ENCODE measurements at regions not wholly inside any gene's neighbourhood (a gene's known extent, or its start where the extent isn't known, plus 50 kb on each side); places are given as distances from the start of the nearest gene placed in this dataset.

GRCh38 chr12:113688313-113688712 is 216.6 kb upstream of the LHX5 start:
- no peak for TF ChIP-seq CTCF (IDR thresholded peaks at IDR 0.05)

GRCh38 chr12:113684908-113685782 is 213.5 kb upstream of the LHX5 start:
- Mint-ChIP-seq H3K4me3 (ENCODE audit: unreplicated experiment) (no peak overlapping the region), H3K4me1 (ENCODE audit: unreplicated experiment) (no peaks in the 10 kb centered on the region)
- no peak for TF ChIP-seq CTCF (IDR thresholded peaks at IDR 0.05)

More at GRCh38 chr12:113688313-113688712, 216.6 kb upstream of the LHX5 start:
- peaks cover 2% of the 10 kb centered on the region for H3K27me3 Mint-ChIP-seq (ENCODE audit: unreplicated experiment)
- H3K27ac Mint-ChIP-seq (ENCODE audit: unreplicated experiment) = no peak overlapping the region
- DNase-seq (ENCODE audit: extremely low spot score, unreplicated experiment) = no peak
- H3K9me3 Mint-ChIP-seq (ENCODE audit: unreplicated experiment) = no peaks in the 10 kb centered on the region
- H3K4me1 Mint-ChIP-seq (ENCODE audit: unreplicated experiment) = no peaks in the 10 kb centered on the region
- H3K36me3 Mint-ChIP-seq (ENCODE audit: unreplicated experiment) = no peaks in the 10 kb centered on the region
- no peak overlapping the region for H3K4me3 Mint-ChIP-seq (ENCODE audit: unreplicated experiment)

GRCh38 chr12:113684053-113684907 is 212.6 kb upstream of the LHX5 start:
- Mint-ChIP-seq H3K27me3 (ENCODE audit: unreplicated experiment) (peaks cover 2% of the 10 kb centered on the region), H3K36me3 (ENCODE audit: unreplicated experiment) (no peaks in the 10 kb centered on the region), H3K9me3 (ENCODE audit: unreplicated experiment) (no peaks in the 10 kb centered on the region), H3K27ac (ENCODE audit: unreplicated experiment) (no peak overlapping the region), H3K4me1 (ENCODE audit: unreplicated experiment) (no peaks in the 10 kb centered on the region), H3K4me3 (ENCODE audit: unreplicated experiment) (no peak overlapping the region)
- no peak for TF ChIP-seq CTCF (IDR thresholded peaks at IDR 0.05)
- DNase-seq (ENCODE audit: extremely low spot score, unreplicated experiment) = no peak

More at GRCh38 chr12:113684908-113685782, 213.5 kb upstream of the LHX5 start:
- Mint-ChIP-seq H3K36me3 (ENCODE audit: unreplicated experiment) (no peaks in the 10 kb centered on the region), H3K27me3 (ENCODE audit: unreplicated experiment) (peaks cover 2% of the 10 kb centered on the region), H3K27ac (ENCODE audit: unreplicated experiment) (no peak overlapping the region), H3K9me3 (ENCODE audit: unreplicated experiment) (no peaks in the 10 kb centered on the region)
- no peak for DNase-seq (ENCODE audit: extremely low spot score, unreplicated experiment)

GRCh38 chr12:113683574-113683973 is 211.9 kb upstream of the LHX5 start:
- Mint-ChIP-seq H3K4me1 (ENCODE audit: unreplicated experiment) (no peaks in the 10 kb centered on the region), H3K4me3 (ENCODE audit: unreplicated experiment) (no peak overlapping the region), H3K9me3 (ENCODE audit: unreplicated experiment) (no peaks in the 10 kb centered on the region), H3K36me3 (ENCODE audit: unreplicated experiment) (no peaks in the 10 kb centered on the region), H3K27me3 (ENCODE audit: unreplicated experiment) (peaks cover 2% of the 10 kb centered on the region), H3K27ac (ENCODE audit: unreplicated experiment) (no peak overlapping the region)
- TF ChIP-seq CTCF (IDR thresholded peaks at IDR 0.05) = no peak
- DNase-seq (ENCODE audit: extremely low spot score, unreplicated experiment) = no peak

GRCh38 chr12:113680868-113681267 is 209.2 kb upstream of the LHX5 start:
- no peak for TF ChIP-seq CTCF (IDR thresholded peaks at IDR 0.05)
- DNase-seq (ENCODE audit: extremely low spot score, unreplicated experiment) = no peak
- Mint-ChIP-seq H3K4me1 (ENCODE audit: unreplicated experiment) (no peaks in the 10 kb centered on the region), H3K9me3 (ENCODE audit: unreplicated experiment) (no peaks in the 10 kb centered on the region), H3K4me3 (ENCODE audit: unreplicated experiment) (no peak overlapping the region), H3K27me3 (ENCODE audit: unreplicated experiment) (peaks cover 2% of the 10 kb centered on the region), H3K36me3 (ENCODE audit: unreplicated experiment) (no peaks in the 10 kb centered on the region), H3K27ac (ENCODE audit: unreplicated experiment) (no peak overlapping the region)

All from osteocyte (in vitro differentiated cells).